HG02943 (cell line): ENCODE measurements at regions not wholly inside any gene's neighbourhood (a gene's known extent, or its start where the extent isn't known, plus 50 kb on each side); places are given as distances from the start of the nearest gene placed in this dataset.
"Not testable (repeated sequence)": the region's sequence is repeated elsewhere in the genome, so short reads cannot be mapped to it uniquely, and the experiment has no call there.

Source experiments
- ATAC-seq: cut with Tn5 transposase; IDR thresholded peaks from one replicate; pipeline ENCODE4 v1.9.1; 2021; ENCODE audit warnings: mild to moderate bottlenecking, low read depth, moderate library complexity; ENCODE audit not compliant: unreplicated experiment

DNA sequence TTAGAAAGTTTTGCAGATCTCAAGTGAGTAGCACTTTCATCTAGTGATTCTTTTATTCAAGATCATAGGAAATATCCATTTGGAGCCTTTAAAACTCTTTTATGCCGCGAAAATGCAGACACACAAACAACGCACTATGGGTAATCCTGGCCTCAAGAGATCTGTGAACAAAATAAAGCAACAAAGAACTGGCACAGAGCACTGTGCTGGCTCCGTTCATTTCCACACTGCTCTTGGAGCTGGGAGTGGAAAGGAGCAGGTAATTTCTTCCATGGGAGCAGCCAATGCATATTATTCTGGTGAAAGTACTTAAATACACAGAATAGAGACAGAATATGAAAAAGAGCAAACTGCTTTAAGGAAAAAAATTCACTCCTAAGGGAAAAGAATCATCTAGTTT, 172.7 kb upstream of the FRG1 start:
- no peak for ATAC-seq

DNA sequence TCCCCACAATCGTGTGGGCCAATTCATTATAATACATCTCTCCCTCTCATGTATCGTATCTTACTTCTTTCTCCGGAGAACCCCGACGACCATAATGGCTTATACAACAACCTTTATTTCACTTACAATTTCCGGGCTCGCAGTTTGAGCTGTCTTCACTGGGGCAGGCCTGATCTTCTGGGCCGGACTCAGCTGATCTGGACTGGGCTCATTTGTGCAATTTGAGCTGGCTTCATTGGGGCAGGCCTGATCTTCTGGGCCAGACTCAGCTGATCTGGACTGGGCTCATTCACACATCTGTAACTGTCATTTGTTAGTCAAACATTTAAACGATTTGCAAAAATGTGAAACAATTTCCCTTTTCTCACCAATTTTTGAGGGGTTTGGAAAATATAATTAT, 171.5 kb upstream of the FRG1 start:
- ATAC-seq = no peak

DNA sequence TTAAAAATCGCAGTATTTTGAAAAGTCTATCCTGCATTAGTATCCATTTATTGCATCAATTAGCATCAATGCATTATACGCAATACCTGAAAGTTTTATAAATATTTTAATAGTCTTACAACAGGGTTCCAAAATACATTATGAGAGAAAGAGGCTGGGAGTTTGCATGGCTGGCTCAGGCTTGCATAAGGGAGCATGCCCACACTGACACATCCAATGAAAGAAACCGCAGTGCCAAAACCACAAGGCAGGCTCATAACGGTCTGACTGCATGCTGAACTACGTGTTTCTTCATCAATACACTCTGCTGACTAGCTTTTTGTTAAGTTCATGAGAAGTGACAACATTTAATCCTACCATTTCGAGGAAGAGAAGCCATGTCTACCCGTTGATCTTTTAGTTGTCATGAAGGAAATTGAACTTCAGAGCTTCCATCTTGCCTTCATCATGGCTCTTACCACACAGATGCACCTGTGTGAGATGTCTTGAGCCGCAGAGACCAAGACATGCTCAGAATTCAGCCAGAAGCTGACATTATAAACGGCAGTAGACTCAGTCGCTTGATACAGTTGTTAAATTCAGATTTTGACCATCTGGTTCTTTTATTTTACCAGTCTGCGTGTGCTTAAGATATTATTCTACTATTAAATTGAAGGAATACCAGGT, 168.8 kb upstream of the FRG1 start:
- no peak for ATAC-seq

DNA sequence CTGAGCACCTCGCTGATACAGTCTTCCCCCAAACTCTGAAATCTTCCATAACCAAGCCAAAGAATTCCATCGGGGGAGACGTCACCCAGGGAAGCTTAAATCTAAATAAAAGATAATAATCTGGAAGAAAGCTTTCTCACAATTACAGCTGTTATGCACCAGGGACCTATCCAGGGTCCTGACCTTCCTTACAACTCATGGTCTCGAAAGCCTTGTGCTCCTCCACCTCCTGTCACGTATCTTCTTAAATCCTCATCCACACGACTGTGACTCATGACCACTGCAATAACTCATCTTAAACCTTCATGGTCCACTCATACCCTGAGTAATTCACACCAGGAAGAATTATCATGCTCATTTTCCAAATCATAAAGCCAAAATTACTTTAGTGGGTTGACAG, 166.8 kb upstream of the FRG1 start:
- ATAC-seq = no peak

DNA sequence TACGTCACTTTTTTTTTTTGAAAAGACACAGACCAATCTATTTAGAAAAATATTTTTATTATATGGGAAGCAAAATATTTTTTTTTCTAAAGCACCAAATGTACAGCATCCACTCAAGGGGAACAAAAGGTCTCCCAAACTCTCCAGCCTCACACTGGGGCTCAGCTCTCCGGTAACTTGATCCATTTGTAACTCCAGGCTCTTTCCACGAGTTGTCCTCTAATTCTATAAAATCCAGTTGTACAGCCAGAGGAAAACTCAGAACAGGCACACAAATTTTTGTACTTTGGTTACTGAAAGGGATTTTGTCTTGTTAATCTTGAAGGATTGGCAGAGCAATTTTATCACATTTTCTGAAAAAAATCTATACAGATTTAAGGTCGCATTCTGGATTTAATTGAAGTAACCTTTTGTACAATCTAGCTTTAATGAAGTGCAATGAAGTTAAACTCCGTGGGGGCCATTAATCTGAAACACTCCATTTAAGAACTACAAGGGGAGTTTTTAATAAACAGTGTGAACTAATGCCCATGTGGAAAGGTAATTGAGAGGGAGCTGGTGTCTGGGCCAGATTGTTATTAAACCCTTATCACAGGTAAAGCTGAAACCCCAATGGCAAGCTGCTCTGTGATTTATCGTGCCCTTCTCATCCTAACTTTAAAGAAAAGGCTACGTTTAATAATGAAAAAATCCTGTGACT, 161.2 kb upstream of the FRG1 start:
- ATAC-seq = no peak

DNA sequence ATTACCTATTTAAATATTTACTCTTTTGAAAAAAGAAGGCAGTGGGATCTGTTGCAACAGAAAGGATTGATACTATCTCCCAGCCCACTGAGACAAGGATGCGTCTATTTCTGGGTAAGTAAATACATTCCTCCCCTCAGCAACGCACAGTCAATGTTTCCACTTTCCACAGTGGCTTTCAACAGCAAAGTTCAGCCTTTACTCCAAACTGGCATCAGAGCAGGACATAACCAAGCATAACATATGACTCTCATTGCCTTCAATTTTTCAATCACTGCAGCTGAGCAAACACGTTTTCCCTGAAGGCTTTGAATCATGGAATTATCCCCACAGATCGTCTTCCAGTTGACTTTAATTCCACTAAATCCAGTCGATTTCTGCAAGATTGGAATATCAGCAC, 160.3 kb upstream of the FRG1 start:
- no peak for ATAC-seq

DNA sequence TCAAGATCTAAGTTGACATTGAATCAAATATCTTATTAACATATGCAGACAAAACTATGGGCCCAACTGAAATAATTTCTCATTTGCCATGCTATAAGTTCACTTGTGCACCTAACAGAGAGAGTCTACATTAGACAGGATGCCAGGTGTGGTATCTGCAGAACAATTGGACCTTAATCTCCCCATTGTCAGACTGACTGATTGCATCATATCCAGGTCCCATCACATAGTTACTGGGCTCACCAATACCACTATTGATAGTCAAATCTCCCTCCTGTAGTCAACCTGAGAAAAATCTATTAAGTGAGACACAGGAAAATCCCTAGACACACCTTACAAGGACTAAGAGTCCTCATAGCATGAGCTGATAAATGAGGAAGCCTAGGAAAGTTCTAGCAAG, 156.0 kb upstream of the FRG1 start:
- ATAC-seq = no peak

DNA sequence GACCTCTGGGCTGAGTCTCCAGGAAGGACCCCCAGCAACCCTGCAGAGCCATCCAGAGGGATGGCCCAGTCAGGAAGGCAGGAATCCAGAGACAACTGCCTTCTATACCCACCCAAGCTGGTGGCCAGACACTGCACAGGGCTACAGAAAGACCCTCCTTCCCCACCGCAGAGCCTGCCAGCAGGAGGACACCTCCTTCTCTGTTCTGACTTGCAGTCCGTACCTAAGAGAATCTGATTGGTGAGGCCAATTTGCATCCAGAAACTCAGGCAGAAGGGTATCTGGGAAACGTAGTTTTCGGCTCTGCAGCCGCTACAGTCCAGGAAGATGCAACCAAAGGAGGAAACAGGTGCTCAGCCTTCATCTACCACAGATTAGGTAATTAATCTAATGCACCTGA, 155.4 kb upstream of the FRG1 start:
- no peak for ATAC-seq

DNA sequence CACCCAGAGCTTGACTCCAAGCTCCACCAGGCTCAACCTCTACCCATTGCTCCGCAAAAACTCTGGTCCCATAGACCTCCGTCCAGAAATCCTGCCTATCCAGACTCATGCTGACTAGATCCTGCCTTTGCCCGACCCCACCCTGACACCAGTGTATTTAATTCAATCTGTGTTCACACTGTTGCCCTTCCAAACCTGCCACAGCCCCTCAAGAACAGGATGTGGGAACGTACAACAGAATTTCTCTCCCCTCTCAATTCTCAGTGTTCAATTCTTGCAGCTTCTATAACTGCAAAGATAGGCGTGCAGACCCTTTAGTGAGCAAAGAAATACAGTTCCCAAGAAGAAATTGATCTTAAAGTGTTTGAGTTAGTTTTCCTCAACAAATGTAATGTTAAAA, 154.2 kb upstream of the FRG1 start:
- no peak for ATAC-seq

DNA sequence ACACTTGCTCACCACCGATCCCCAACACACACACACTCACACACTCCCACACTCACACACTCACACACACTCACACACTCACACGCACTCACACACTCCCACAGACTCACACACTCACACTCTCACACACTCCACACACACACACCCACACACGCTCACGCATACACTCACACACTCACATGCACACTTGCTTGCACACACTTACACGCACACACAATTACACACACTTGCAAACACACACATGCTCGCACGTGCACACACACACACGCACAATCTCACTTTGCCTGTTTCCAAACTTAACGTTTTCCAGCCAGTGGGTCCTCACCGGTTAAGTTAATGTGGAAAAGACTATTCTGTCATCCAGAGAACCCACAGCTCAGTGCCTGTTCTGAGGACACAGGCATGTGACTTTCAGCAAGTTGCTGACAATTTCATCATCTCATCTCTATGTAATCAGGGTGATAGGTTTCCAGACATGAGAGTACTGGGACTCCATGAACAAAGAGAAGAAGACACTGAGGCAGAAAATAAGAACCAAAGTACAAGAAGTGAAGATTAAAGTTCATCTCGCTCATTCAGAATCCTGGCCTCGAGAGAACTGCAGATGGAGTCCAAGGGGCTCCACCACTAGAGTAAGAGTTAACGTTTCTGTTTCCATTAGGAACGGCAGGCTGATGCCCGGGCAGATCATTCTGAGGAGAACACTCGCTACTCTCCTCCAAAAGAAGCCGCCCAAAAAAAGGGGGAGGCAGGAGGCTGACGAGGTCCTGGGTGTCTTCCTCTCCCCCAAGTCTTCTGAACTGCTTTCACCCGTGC, 153.2 kb upstream of the FRG1 start:
- no peak for ATAC-seq

DNA sequence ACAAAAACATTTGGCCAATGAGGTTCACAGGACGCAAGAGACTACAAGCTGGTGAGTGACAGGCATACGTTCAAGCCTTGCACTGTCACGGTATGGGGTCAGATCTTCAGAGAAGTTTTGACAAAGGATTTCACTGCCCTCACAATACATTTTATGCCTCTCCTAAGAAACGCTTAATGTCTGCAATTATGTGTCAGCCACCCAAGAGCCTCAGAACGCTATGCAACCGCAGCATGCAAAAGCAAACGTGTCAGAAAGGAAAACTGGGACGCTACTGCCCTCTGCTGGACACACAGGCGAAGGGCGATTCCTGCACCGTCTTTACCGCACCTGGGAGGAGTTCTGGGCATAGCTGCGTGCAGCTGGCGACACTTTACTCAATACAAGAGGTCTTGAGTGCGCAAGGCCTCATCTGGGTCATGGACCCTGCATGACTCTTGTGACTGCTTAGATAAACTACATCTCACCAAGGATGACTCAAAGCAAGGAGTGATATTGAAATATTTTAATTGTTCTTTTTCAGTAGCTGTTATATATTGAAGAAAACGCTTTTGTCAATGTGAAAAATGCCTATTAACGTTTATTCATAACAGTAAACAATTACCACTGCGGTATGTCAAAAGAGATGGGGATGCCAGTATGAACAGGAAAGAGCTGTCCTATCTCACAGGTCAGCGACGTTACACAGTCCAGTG, 147.6 kb upstream of the FRG1 start:
- peak; percentile 74 for ATAC-seq

DNA sequence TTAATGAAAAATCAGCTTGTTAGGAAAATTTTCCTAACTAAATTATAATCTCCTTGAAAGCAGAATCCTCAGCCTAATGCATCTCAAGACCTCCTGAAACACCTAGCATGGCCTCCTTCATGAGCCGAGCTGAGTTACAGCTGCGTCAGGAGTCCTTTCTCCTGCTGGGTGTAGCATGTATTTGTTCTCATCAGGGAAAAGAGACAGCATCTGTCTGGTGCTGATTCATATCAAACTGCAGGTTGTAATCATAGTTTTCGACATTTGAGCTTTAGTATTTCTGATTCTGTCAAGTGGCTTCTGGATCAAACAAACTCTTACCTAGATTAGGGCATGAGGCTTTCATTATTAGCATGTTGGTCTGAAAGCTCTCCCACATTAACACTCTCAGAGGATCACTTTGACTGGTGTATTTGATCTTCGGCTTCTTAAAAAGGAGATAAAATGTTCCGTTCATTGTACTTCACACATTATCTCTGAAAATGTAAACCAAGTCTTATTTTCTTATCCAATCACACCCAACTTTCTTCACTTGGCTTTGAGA, 140.1 kb upstream of the FRG1 start:
- ATAC-seq = no peak

DNA sequence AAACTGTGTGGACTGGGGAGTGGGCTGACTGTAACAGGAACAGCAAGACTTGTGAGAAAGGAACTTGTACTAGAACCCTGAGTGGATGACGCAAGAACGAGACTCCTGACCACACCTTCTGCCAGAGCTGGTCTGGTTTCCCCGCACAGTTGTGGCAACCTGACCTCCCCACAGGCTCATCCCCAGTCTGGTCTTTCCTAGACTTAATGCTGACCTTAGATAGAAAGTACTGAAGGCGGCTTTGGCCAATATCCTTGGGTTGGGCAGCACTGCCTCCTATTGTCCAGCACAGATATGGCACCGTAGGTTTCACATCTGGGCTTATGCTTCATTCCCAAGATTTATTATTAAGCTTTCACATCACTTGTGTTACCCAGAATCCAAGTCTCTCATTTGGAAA, 137.8 kb upstream of the FRG1 start:
- no peak for ATAC-seq

DNA sequence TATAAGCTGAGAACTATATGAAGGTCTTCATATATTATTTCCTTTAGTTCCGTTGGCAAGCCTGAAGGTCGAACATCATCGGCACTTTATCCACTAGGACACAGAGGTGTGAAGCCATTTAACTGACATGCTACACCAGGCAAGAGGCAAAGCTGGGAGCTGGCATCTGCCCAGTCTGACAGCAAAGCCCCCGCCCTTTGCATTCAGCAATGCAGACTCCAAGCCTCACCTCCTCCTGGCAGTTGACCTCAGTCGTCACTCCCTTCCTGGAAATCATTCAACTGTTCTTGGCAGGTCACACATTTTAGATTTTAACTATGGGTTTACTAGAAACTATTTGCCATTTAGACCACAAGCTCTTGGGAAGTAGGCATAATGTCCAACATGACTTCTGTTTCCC, 135.8 kb upstream of the FRG1 start:
- no peak for ATAC-seq

DNA sequence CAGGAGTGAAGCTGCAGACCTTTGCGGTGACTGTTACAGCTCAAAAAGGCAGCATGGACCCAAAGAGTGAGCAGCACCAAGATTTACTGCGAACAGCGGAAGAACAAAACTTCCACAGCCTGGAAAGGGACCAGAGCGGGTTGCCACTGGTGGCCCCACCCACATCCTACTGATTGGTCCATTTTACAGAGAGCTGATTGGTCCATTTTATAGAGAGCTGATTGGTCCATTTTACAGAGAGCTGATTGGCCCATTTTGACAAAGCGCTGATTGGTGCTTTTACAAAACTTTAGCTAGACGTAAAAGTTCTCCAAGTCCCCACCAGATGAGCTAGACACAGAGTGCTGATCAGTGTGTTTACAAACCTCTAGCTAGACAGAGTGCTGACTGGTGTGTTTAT, 134.2 kb upstream of the FRG1 start:
- ATAC-seq = no peak

DNA sequence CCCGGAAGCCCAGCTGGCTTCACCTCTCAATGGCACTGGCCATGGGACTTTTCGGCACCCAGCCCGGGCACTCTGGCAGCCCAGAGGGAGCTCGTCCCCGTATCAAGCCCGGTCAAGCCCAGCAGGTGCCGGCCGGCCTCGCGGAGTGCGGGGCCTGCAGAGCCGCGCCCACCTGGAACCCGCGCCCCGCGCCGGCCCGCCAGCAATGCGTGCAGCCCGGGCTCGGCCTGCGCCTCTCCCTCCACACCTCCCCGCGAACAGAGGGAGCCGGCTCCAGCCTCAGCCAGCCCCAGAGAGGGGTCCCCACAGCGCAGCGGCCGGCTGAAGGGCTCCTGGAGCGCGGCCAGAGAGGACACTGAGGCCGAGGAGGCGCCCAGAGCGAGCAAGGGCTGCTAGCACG, 133.6 kb upstream of the FRG1 start:
- no peak for ATAC-seq

DNA sequence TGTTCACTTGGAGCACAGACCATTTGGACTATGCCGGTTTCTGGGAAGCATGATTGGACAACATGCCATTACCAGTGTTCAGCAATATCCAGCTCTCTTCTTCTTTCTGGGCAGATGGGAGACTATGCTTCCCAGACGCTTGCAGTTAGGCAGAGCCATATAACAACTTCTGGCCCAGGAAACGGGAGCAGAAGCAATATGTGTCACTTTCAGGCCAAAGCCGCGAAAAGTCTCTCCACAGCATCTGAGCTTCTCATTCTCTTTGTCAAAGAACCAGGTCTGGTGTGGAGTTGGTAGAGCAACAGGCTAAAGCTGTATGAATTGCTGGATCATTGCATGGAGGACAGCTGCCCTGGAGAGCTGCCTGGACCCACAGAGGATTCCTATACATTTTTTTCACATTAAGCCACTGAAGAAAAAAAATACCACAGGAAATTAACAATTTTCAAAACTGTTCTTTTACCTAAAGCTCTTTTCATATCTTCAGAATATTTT, 131.4 kb upstream of the FRG1 start:
- ATAC-seq = no peak

DNA sequence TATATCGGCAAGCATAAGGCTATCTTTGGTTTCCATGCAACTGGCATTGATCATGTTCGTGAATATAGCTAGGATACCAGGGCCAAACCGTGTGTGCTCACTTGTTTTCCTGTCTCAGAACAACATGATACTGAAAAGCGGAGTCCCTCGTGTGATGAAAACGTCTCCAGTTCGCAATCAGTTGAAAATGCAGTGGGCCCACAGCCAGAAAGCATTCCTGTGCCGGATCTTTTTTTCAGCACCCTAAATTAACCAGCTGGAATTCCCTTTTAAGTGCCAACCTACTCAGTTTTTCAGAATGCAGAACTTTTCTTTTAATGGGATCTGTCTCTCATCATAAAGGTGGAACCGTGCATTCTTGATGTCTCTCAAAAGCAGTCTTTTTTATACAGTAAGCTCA, 130.8 kb upstream of the FRG1 start:
- no peak for ATAC-seq

DNA sequence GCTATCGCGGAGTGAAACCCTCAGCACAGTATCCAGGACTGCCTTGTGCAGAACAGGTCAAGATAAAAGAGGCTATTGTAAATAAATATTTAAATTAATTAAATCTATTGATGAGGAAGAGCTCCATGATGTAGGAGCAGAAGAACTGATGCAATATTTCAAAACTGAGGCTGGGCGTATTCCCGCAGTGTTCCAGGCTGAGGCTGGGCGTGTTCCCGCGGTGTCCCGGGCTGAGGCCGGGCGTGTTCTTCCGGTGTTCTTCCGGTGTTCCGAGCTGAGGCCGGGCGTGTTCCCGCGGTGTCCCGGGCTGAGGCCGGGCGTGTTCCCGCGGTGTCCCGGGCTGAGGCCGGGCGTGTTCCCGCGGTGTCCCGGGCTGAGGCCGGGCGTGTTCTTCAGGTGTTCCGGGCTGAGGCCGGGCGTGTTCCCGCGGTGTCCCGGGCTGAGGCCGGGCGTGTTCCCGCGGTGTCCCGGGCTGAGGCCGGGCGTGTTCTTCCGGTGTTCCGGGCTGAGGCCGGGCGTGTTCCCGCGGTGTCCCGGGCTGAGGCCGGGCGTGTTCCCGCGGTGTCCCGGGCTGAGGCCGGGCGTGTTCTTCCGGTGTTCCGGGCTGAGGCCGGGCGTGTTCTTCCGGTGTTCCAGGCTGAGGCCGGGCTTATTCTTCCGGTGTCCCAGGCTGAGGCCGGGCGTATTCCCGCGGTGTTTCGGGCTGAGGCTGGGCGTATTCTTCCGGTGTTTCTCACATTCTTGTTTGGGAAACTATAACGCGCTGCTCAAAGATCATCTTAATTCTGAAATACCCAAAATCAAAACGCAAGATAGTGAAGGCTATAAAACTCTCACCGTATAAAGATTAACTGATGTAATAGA, 130.1 kb upstream of the FRG1 start:
- not testable (repeated sequence) for ATAC-seq
